NCI-H2107 treated with DMSO at 0.1 percent for 48 hours (cell line): ENCODE measurements at regions not wholly inside any gene's neighbourhood (a gene's known extent, or its start where the extent isn't known, plus 50 kb on each side); places are given as distances from the start of the nearest gene placed in this dataset.
"Not testable (repeated sequence)": the region's sequence is repeated elsewhere in the genome, so short reads cannot be mapped to it uniquely, and the experiment has no call there.

ENCODE experiments used
- DNase-seq: peaks from one replicate; lab custom pipeline; 2025; ENCODE audit not compliant: unreplicated experiment; lab: John Stamatoyannopoulos, UW

- DNase-seq: no peak
Measured at GRCh38 chr20:4476903-4477500, 209.3 kb upstream of the PRNP start.

GRCh38 chr20:4472906-4473305 is 213.3 kb upstream of the PRNP start:
- no peak for DNase-seq

- no peak for DNase-seq
Measured at GRCh38 chr20:4471221-4471620, 215.0 kb upstream of the PRNP start.

- DNase-seq: no peak
Measured at GRCh38 chr20:4470375-4470774, 215.9 kb upstream of the PRNP start.

- DNase-seq: no peak
Measured at GRCh38 chr20:4469910-4470309, 216.3 kb upstream of the PRNP start.

GRCh38 chr20:4468114-4468513 is 218.1 kb upstream of the PRNP start:
- DNase-seq: no peak

GRCh38 chr20:4465855-4466545 is 216.9 kb upstream of the ADRA1D start:
- no peak for DNase-seq

GRCh38 chr20:4465212-4465611 is 216.1 kb upstream of the ADRA1D start:
- DNase-seq: no peak

- DNase-seq: not testable (repeated sequence)
Measured at GRCh38 chr20:4462801-4463200, 213.7 kb upstream of the ADRA1D start.

- no peak for DNase-seq
Measured at GRCh38 chr20:4459081-4459480, 210.0 kb upstream of the ADRA1D start.

- no peak for DNase-seq
Measured at GRCh38 chr20:4457566-4458543, 208.8 kb upstream of the ADRA1D start.

- no peak for DNase-seq
Measured at GRCh38 chr20:4455996-4456395, 206.9 kb upstream of the ADRA1D start.

GRCh38 chr20:4455301-4455701 is 206.2 kb upstream of the ADRA1D start:
- DNase-seq: no peak

- no peak for DNase-seq
Measured at GRCh38 chr20:4454111-4454510, 205.0 kb upstream of the ADRA1D start.

GRCh38 chr20:4453359-4453758 is 204.3 kb upstream of the ADRA1D start:
- no peak for DNase-seq

- DNase-seq: no peak
Measured at GRCh38 chr20:4451487-4452081, 202.5 kb upstream of the ADRA1D start.

- no peak for DNase-seq
Measured at GRCh38 chr20:4449957-4450715, 201.0 kb upstream of the ADRA1D start.

- DNase-seq: no peak
Measured at GRCh38 chr20:4445784-4446183, 196.7 kb upstream of the ADRA1D start.

GRCh38 chr20:4445331-4445730 is 196.2 kb upstream of the ADRA1D start:
- no peak for DNase-seq

- no peak for DNase-seq
Measured at GRCh38 chr20:4444404-4444803, 195.3 kb upstream of the ADRA1D start.

- DNase-seq: no peak
Measured at GRCh38 chr20:4443016-4443415, 193.9 kb upstream of the ADRA1D start.
